ENCODE measurements at regions not wholly inside any gene's neighbourhood (a gene's known extent, or its start where the extent isn't known, plus 50 kb on each side); places are given as distances from the start of the nearest gene placed in this dataset.

- no peak for DNase-seq
- Histone ChIP-seq H3K27me3 (no peaks in the 10 kb centered on the region), H3K4me1 (no peaks in the 10 kb centered on the region), H3K4me3 (no peak overlapping the region), H3K27ac (no peak overlapping the region), H3K9me3 (replicated peaks) (no peaks in the 10 kb centered on the region), H3K36me3 (no peaks in the 10 kb centered on the region)
Observed at GRCh38 chr14:65226824-65227604, 124.7 kb upstream of the MAX start.

GRCh38 chr14:65228436-65228835, 126.1 kb upstream of the MAX start:
- Histone ChIP-seq H3K36me3 (no peaks in the 10 kb centered on the region), H3K27ac (no peak overlapping the region), H3K4me3 (no peak overlapping the region), H3K27me3 (no peaks in the 10 kb centered on the region), H3K4me1 (no peaks in the 10 kb centered on the region), H3K9me3 (replicated peaks) (no peaks in the 10 kb centered on the region)
- no peak for DNase-seq

- H3K4me3 ChIP-seq: peak overlapping the region; percentile 56
Observed at GRCh38 chr14:65228956-65229747, 126.8 kb upstream of the MAX start.

GRCh38 chr14:65229748-65230728, 127.7 kb upstream of the MAX start:
- no peaks in the 10 kb centered on the region for H3K9me3 ChIP-seq (replicated peaks)
- no peaks in the 10 kb centered on the region for H3K36me3 ChIP-seq
- DNase-seq: peak; percentile 17 to 36
- H3K4me1 ChIP-seq: no peaks in the 10 kb centered on the region
- peak overlapping the region; percentile 56 for H3K4me3 ChIP-seq
- H3K27me3 ChIP-seq: no peaks in the 10 kb centered on the region
- no peak overlapping the region for H3K27ac ChIP-seq

More at GRCh38 chr14:65228956-65229747, 126.8 kb upstream of the MAX start:
- no peaks in the 10 kb centered on the region for H3K4me1 ChIP-seq
- H3K9me3 ChIP-seq (replicated peaks): no peaks in the 10 kb centered on the region
- H3K27me3 ChIP-seq: no peaks in the 10 kb centered on the region
- no peak for DNase-seq
- no peak overlapping the region for H3K27ac ChIP-seq
- no peaks in the 10 kb centered on the region for H3K36me3 ChIP-seq

GRCh38 chr14:65231286-65231980, 129.1 kb upstream of the MAX start:
- Histone ChIP-seq H3K36me3 (no peaks in the 10 kb centered on the region), H3K9me3 (replicated peaks) (no peaks in the 10 kb centered on the region), H3K27ac (no peak overlapping the region), H3K4me1 (no peaks in the 10 kb centered on the region), H3K4me3 (no peak overlapping the region), H3K27me3 (no peaks in the 10 kb centered on the region)
- no peak for DNase-seq

GRCh38 chr14:65234752-65235361, 132.5 kb upstream of the MAX start:
- no peaks in the 10 kb centered on the region for H3K27me3 ChIP-seq
- no peaks in the 10 kb centered on the region for H3K4me1 ChIP-seq
- H3K4me3 ChIP-seq: no peak overlapping the region
- H3K27ac ChIP-seq: no peak overlapping the region
- no peaks in the 10 kb centered on the region for H3K9me3 ChIP-seq (replicated peaks)
- H3K36me3 ChIP-seq: no peaks in the 10 kb centered on the region
- no peak for DNase-seq

- no peaks in the 10 kb centered on the region for H3K4me1 ChIP-seq
- H3K36me3 ChIP-seq: no peaks in the 10 kb centered on the region
- H3K4me3 ChIP-seq: no peak overlapping the region
- H3K9me3 ChIP-seq (replicated peaks): no peaks in the 10 kb centered on the region
- no peaks in the 10 kb centered on the region for H3K27me3 ChIP-seq
- DNase-seq: no peak
- no peak overlapping the region for H3K27ac ChIP-seq
Observed at GRCh38 chr14:65237023-65237814, 134.9 kb upstream of the MAX start.

- no peak for DNase-seq
- Histone ChIP-seq H3K4me1 (no peaks in the 10 kb centered on the region), H3K27ac (no peak overlapping the region), H3K9me3 (replicated peaks) (no peaks in the 10 kb centered on the region), H3K4me3 (no peak overlapping the region), H3K36me3 (no peaks in the 10 kb centered on the region), H3K27me3 (no peaks in the 10 kb centered on the region)
Observed at GRCh38 chr14:65237941-65238340, 135.6 kb upstream of the MAX start.

- H3K9me3 ChIP-seq (replicated peaks): no peaks in the 10 kb centered on the region
- no peaks in the 10 kb centered on the region for H3K4me1 ChIP-seq
- H3K27ac ChIP-seq: no peak overlapping the region
- no peak overlapping the region for H3K4me3 ChIP-seq
- H3K36me3 ChIP-seq: no peaks in the 10 kb centered on the region
- no peaks in the 10 kb centered on the region for H3K27me3 ChIP-seq
- DNase-seq: no peak
Observed at GRCh38 chr14:65238456-65238855, 136.1 kb upstream of the MAX start.

GRCh38 chr14:65239143-65239937, 137.0 kb upstream of the MAX start:
- no peak for DNase-seq
- Histone ChIP-seq H3K27ac (no peak overlapping the region), H3K9me3 (replicated peaks) (no peaks in the 10 kb centered on the region), H3K36me3 (no peaks in the 10 kb centered on the region), H3K27me3 (no peaks in the 10 kb centered on the region), H3K4me1 (no peaks in the 10 kb centered on the region), H3K4me3 (no peak overlapping the region)

- no peak for DNase-seq
- H3K27ac ChIP-seq: no peak overlapping the region
- H3K9me3 ChIP-seq (replicated peaks): no peaks in the 10 kb centered on the region
- no peak overlapping the region for H3K4me3 ChIP-seq
- no peaks in the 10 kb centered on the region for H3K36me3 ChIP-seq
- H3K27me3 ChIP-seq: no peaks in the 10 kb centered on the region
- H3K4me1 ChIP-seq: no peaks in the 10 kb centered on the region
Observed at GRCh38 chr14:65239938-65240296, 137.6 kb upstream of the MAX start.

GRCh38 chr14:65241125-65241752, 138.9 kb upstream of the MAX start:
- no peak for DNase-seq
- no peak overlapping the region for H3K4me3 ChIP-seq
- no peaks in the 10 kb centered on the region for H3K36me3 ChIP-seq
- no peaks in the 10 kb centered on the region for H3K27me3 ChIP-seq
- H3K4me1 ChIP-seq: no peaks in the 10 kb centered on the region
- no peaks in the 10 kb centered on the region for H3K9me3 ChIP-seq (replicated peaks)
- H3K27ac ChIP-seq: no peak overlapping the region
